Left lung (tissue), 4 donors: ENCODE measurements at regions not wholly inside any gene's neighbourhood (a gene's known extent, or its start where the extent isn't known, plus 50 kb on each side); places are given as distances from the start of the nearest gene placed in this dataset.

Experiments used
- ATAC-seq: fragments of 200-7000 bp; cut with Tn5 transposase; one replicate; pipeline ENCODE4 v1.9.1; 2020; ENCODE audit warnings: moderate library complexity
- DNase-seq, 4 donors: peaks; one replicate each; pipeline ENCODE4 v3.0.0-alpha.2; 2013 to 2020
- H3K27ac ChIP-seq, 2 donors: fragments of 200-600 bp; sonication (generic) in 1 of 2; one replicate each; pipeline versions ENCODE4 v1.5.0 to v1.8.0; 2020 to 2021
- H3K27me3 ChIP-seq, 2 donors: fragments of 200-600 bp; sonication (generic) in 1 of 2; one replicate each; pipeline versions ENCODE4 v1.5.0 to v1.8.0; 2020 to 2021
- H3K36me3 ChIP-seq, 2 donors: fragments of 200-600 bp; sonication (generic) in 1 of 2; one replicate each; pipeline versions ENCODE4 v1.5.0 to v1.8.0; 2020 to 2021
- H3K4me1 ChIP-seq, 2 donors: fragments of 200-600 bp; one replicate each; pipeline ENCODE4 v1.8.0; 2021
- H3K4me3 ChIP-seq, 2 donors: fragments of 200-600 bp; sonication (generic) in 1 of 2; one replicate each; pipeline versions ENCODE4 v1.5.0 to v1.8.0; 2020 to 2021; ENCODE audit warnings: mild to moderate bottlenecking in 1 of 2
- H3K9me3 ChIP-seq, 2 donors: fragments of 200-600 bp; sonication (generic) in 1 of 2; one replicate each; pipeline versions ENCODE4 v1.5.0 to v1.8.0; 2020 to 2021
- CTCF ChIP-seq, 2 donors: fragments of 200-600 bp; sonication (generic) in 1 of 2; IDR thresholded peaks; one replicate each; pipeline versions ENCODE4 v1.5.0 to v1.8.0; 2021; ENCODE audit warnings: antibody characterized with exemption in 2 of 2
- intact Hi-C, 2 donors: fragments of 100-400 bp; cut with DNase I; formaldehyde crosslinking; loops; one replicate each; pipeline versions ENCODE4 v1.11.2 to v1.14.2; 2022
- donor health status: DM: no; HTN: yes; CAD: no.
- donor health status: DM: no; HTN: no; CAD: no.

- peak in 1 of 4 donors; percentile 20 for DNase-seq
- H3K4me3 ChIP-seq: no peak overlapping the region
- TF ChIP-seq CTCF (IDR thresholded peaks at IDR 0.05): no peak
- intact Hi-C loops: no loop called here
- H3K36me3 ChIP-seq: no peaks in the 10 kb centered on the region
- no peaks in the 10 kb centered on the region for H3K27me3 ChIP-seq
- H3K9me3 ChIP-seq: peaks cover 0 to 10% of the 10 kb centered on the region in 2 donors
- H3K4me1 ChIP-seq: no peaks in the 10 kb centered on the region
- H3K27ac ChIP-seq: no peak overlapping the region
- ATAC-seq: no peak
Observed at GRCh38 chr3:31453430-31453829, 79.3 kb upstream of the STT3B start.

GRCh38 chr3:31455524-31455923 lies 77.2 kb upstream of the STT3B start:
- TF ChIP-seq CTCF (IDR thresholded peaks at IDR 0.05): no peak
- Histone ChIP-seq H3K36me3 (no peaks in the 10 kb centered on the region), H3K4me3 (no peak overlapping the region), H3K27ac (no peak overlapping the region), H3K4me1 (no peaks in the 10 kb centered on the region), H3K27me3 (no peaks in the 10 kb centered on the region), H3K9me3 (no peaks in the 10 kb centered on the region)
- intact Hi-C loops: no loop called here
- DNase-seq: peak in 1 of 4 donors; percentile 34
- no peak for ATAC-seq

- DNase-seq (peak in 2 of 4 donors; percentile 37 to 56), ATAC-seq (peak; percentile 40)
- Histone ChIP-seq H3K4me3 (no peak overlapping the region), H3K27me3 (no peaks in the 10 kb centered on the region), H3K9me3 (no peaks in the 10 kb centered on the region), H3K27ac (no peak overlapping the region), H3K4me1 (no peaks in the 10 kb centered on the region), H3K36me3 (no peaks in the 10 kb centered on the region)
- intact Hi-C loops: no loop called here
- no peak for TF ChIP-seq CTCF (IDR thresholded peaks at IDR 0.05)
Observed at GRCh38 chr3:31456373-31456772, 76.4 kb upstream of the STT3B start.

- no peaks in the 10 kb centered on the region for H3K27me3 ChIP-seq
- no peaks in the 10 kb centered on the region for H3K4me1 ChIP-seq
- no peak overlapping the region for H3K4me3 ChIP-seq
- no peak for TF ChIP-seq CTCF (IDR thresholded peaks at IDR 0.05)
- H3K9me3 ChIP-seq: no peaks in the 10 kb centered on the region
- DNase-seq (no peak), ATAC-seq (no peak)
- no peak overlapping the region for H3K27ac ChIP-seq
- no peaks in the 10 kb centered on the region for H3K36me3 ChIP-seq
- intact Hi-C loops: no loop called here
Observed at GRCh38 chr3:31461426-31461825, 71.3 kb upstream of the STT3B start.

- no peaks in the 10 kb centered on the region for H3K36me3 ChIP-seq
- peak in 1 of 4 donors; percentile 10 for DNase-seq
- no peaks in the 10 kb centered on the region for H3K9me3 ChIP-seq
- H3K4me1 ChIP-seq: no peaks in the 10 kb centered on the region
- peak in 1 of 2 donors; percentile 28 for TF ChIP-seq CTCF (IDR thresholded peaks at IDR 0.05)
- intact Hi-C loops: no loop called here
- H3K27me3 ChIP-seq: no peaks in the 10 kb centered on the region
- H3K4me3 ChIP-seq: no peak overlapping the region
- H3K27ac ChIP-seq: no peak overlapping the region
- ATAC-seq: peak; percentile 21
Observed at GRCh38 chr3:31462050-31462569, 70.6 kb upstream of the STT3B start.
